GM21528 (cell line): ENCODE measurements at regions not wholly inside any gene's neighbourhood (a gene's known extent, or its start where the extent isn't known, plus 50 kb on each side); places are given as distances from the start of the nearest gene placed in this dataset.
"Not testable (repeated sequence)": the region's sequence is repeated elsewhere in the genome, so short reads cannot be mapped to it uniquely, and the experiment has no call there.

Source experiments
- ATAC-seq: cut with Tn5 transposase; IDR thresholded peaks from one replicate; pipeline ENCODE4 v1.9.1; 2021; ENCODE audit warnings: mild to moderate bottlenecking, moderate library complexity; ENCODE audit not compliant: unreplicated experiment, low FRiP score

GRCh38 chr4:23041501-23041900, 348.8 kb downstream of the GBA3 start:
- ATAC-seq = no peak

- no peak for ATAC-seq
Measured at GRCh38 chr4:23040539-23040938, 347.8 kb downstream of the GBA3 start.

GRCh38 chr4:23039818-23040217, 347.1 kb downstream of the GBA3 start:
- ATAC-seq = no peak

GRCh38 chr4:23038626-23039491, 346.1 kb downstream of the GBA3 start:
- ATAC-seq = no peak

GRCh38 chr4:23036921-23037495, 344.3 kb downstream of the GBA3 start:
- no peak for ATAC-seq

GRCh38 chr4:23036503-23036902, 343.8 kb downstream of the GBA3 start:
- no peak for ATAC-seq

GRCh38 chr4:23035521-23036056, 342.9 kb downstream of the GBA3 start:
- no peak for ATAC-seq

GRCh38 chr4:23034731-23035130, 342.0 kb downstream of the GBA3 start:
- no peak for ATAC-seq

- no peak for ATAC-seq
Measured at GRCh38 chr4:23033796-23034195, 341.1 kb downstream of the GBA3 start.

- no peak for ATAC-seq
Measured at GRCh38 chr4:23028875-23029274, 336.1 kb downstream of the GBA3 start.

GRCh38 chr4:23023666-23024065, 330.9 kb downstream of the GBA3 start:
- no peak for ATAC-seq

GRCh38 chr4:23023121-23023520, 330.4 kb downstream of the GBA3 start:
- no peak for ATAC-seq

- ATAC-seq = no peak
Measured at GRCh38 chr4:23022032-23022431, 329.3 kb downstream of the GBA3 start.

- no peak for ATAC-seq
Measured at GRCh38 chr4:23021040-23021439, 328.3 kb downstream of the GBA3 start.

- not testable (repeated sequence) for ATAC-seq
Measured at GRCh38 chr4:23020399-23020798, 327.7 kb downstream of the GBA3 start.

GRCh38 chr4:23016981-23017380, 324.2 kb downstream of the GBA3 start:
- ATAC-seq = no peak

GRCh38 chr4:23015821-23016220, 323.1 kb downstream of the GBA3 start:
- ATAC-seq = no peak

- ATAC-seq = no peak
Measured at GRCh38 chr4:23009093-23009492, 316.4 kb downstream of the GBA3 start.

GRCh38 chr4:23006756-23007155, 314.0 kb downstream of the GBA3 start:
- ATAC-seq = no peak

- ATAC-seq = no peak
Measured at GRCh38 chr4:23005691-23006090, 313.0 kb downstream of the GBA3 start.

- no peak for ATAC-seq
Measured at GRCh38 chr4:23001478-23001877, 308.7 kb downstream of the GBA3 start.

- ATAC-seq = no peak
Measured at GRCh38 chr4:22999419-22999818, 306.7 kb downstream of the GBA3 start.
